K562 (cell line): ENCODE measurements at regions not wholly inside any gene's neighbourhood (a gene's known extent, or its start where the extent isn't known, plus 50 kb on each side); places are given as distances from the start of the nearest gene placed in this dataset.

Source experiments
- ATAC-seq: fragments of 200-7000 bp; cut with Tn5 transposase; 3 replicates; pipeline ENCODE4 v1.9.1; 2020; ENCODE audit warnings: moderate library complexity
- BruUV-seq: library from RNA; stranded (reverse); fragments of 400-500 nt; replicated peaks from 2 replicates; lab custom pipeline; 2021; lab: Mats Ljungman, UMichigan
- CTCF ChIA-PET: fragments of 300-600 bp; formaldehyde crosslinking; extraction: SDS; loops from one replicate; lab custom pipeline; 2021; ENCODE audit warnings: low intra/inter-chr PET ratio; lab: Yijun Ruan, JAX
- POLR2A ChIA-PET: fragments of 300-600, 350-650 bp; sonication (Branson Sonifier 250); formaldehyde crosslinking; extraction: SDS; loops from one replicate; lab custom pipeline; 2021; ENCODE audit warnings: antibody characterized with exemption, inconsistent platforms; lab: Yijun Ruan, JAX
- DNase-seq, 4 experiments: peaks; one replicate each; pipeline versions ENCODE4 v3.0.0 to v3.0.0-alpha.2; 2011 to 2018; ENCODE audit warnings: low spot score in 3 of 4, mixed read lengths in 3 of 4; ENCODE audit errors: extremely low read depth in 1 of 4
- FAIRE-seq: peaks from 2 replicates; lab custom pipeline; 2011; peaks lifted over from hg19 to GRCh38; lab: Jason Lieb, UNC
- H2AFZ ChIP-seq: 2 replicates; pipeline ENCODE4 v1.6.0; 2011; ENCODE audit warnings: low read depth, low read length, control low read depth, inconsistent platforms
- H3K27ac ChIP-seq: fragments of 200-600 bp; 3 replicates; pipeline ENCODE4 v1.8.0; 2011; ENCODE audit warnings: low read depth, mild to moderate bottlenecking, control low read depth, inconsistent platforms, low read length, moderate library complexity, mixed read lengths; ENCODE audit errors: extremely low read depth
- H3K27me3 ChIP-seq, 2 experiments: fragments of 300-600 bp in 1 of 2; 2 replicates in 1 of 2; 3 replicates in 1 of 2; pipeline versions ENCODE4 v1.6.0 to v1.8.0; 2011; ENCODE audit warnings: inconsistent platforms in 2 of 2, low read length in 2 of 2, mild to moderate bottlenecking in 1 of 2, mixed read lengths in 1 of 2, moderate library complexity in 1 of 2; ENCODE audit not compliant: control insufficient read depth in 2 of 2, insufficient read depth in 2 of 2
- H3K36me3 ChIP-seq: fragments of 300-600 bp; 3 replicates; pipeline ENCODE4 v1.8.0; 2011; ENCODE audit warnings: mild to moderate bottlenecking, low read length, inconsistent platforms; ENCODE audit not compliant: control insufficient read depth, insufficient read depth
- H3K4me1 ChIP-seq, 2 experiments: fragments of 200-600 bp in 1 of 2; replicated peaks in 1 of 2; 2 replicates in 1 of 2; 3 replicates in 1 of 2; pipeline versions ENCODE4 v1.5.1 to v1.8.0; 2011; ENCODE audit warnings: inconsistent platforms in 2 of 2, low read length in 2 of 2, mild to moderate bottlenecking in 1 of 2, mixed read lengths in 1 of 2, moderate library complexity in 1 of 2; ENCODE audit not compliant: control insufficient read depth in 2 of 2, insufficient read depth in 2 of 2
- H3K4me2 ChIP-seq: 2 replicates; pipeline ENCODE4 v1.6.1; 2011; ENCODE audit warnings: low read length, control low read depth, inconsistent platforms, mixed read lengths; ENCODE audit not compliant: insufficient read depth
- H3K4me3 ChIP-seq: fragments of 200-600 bp; sonication (generic), shearing (Covaris generic); 2 replicates; pipeline ENCODE4 v1.5.1; 2016; ENCODE audit warnings: control low read depth, inconsistent platforms
- H3K79me2 ChIP-seq: fragments of 200-600 bp; 3 replicates; pipeline ENCODE4 v1.8.0; 2011; ENCODE audit warnings: low read length, inconsistent platforms; ENCODE audit not compliant: control insufficient read depth, insufficient read depth
- H3K9ac ChIP-seq, 2 experiments: 2 replicates each; pipeline versions ENCODE4 v1.6.0 to v1.6.1; 2011; ENCODE audit warnings: low read depth in 2 of 2, low read length in 2 of 2, control low read depth in 1 of 2, inconsistent platforms in 1 of 2, mild to moderate bottlenecking in 1 of 2, mixed read lengths in 1 of 2; ENCODE audit not compliant: insufficient read depth in 1 of 2
- H3K9me1 ChIP-seq: one replicate; pipeline ENCODE4 v1.6.0; 2011; ENCODE audit warnings: inconsistent platforms, mild to moderate bottlenecking, low read length, moderate library complexity; ENCODE audit not compliant: control insufficient read depth, insufficient read depth
- H3K9me3 ChIP-seq: replicated peaks from 2 replicates; pipeline ENCODE4 v1.5.1; 2011; ENCODE audit warnings: low read depth, low read length, inconsistent platforms; ENCODE audit not compliant: control insufficient read depth, insufficient read depth
- H4K20me1 ChIP-seq: replicated peaks from 2 replicates; pipeline ENCODE4 v1.6.1; 2011; ENCODE audit warnings: low read length, inconsistent platforms, mixed read lengths; ENCODE audit not compliant: control insufficient read depth, insufficient read depth
- CC2D1A ChIP-seq: fragments of 450-650 bp; IDR thresholded peaks from 2 replicates; pipeline ENCODE4 v1.6.1; 2017; ENCODE audit warnings: mild to moderate bottlenecking
- CTCF ChIP-seq, 3 experiments: IDR thresholded peaks in 2 of 3; conservative IDR thresholded peaks in 1 of 3; 2 replicates each; pipeline ENCODE4 v1.5.1; 2011 to 2012; ENCODE audit warnings: low read length in 3 of 3, mild to moderate bottlenecking in 3 of 3, control low read depth in 2 of 3, improper control_type of control experiment in 1 of 3, inconsistent platforms in 1 of 3, low read depth in 1 of 3, mixed read lengths in 1 of 3, moderate library complexity in 1 of 3; ENCODE audit not compliant: insufficient read depth in 2 of 3
- FOXK2 ChIP-seq, 2 experiments: fragments of 450-650 bp; IDR thresholded peaks in 1 of 2; conservative IDR thresholded peaks in 1 of 2; 2 replicates each; pipeline ENCODE4 v1.6.1; 2016; ENCODE audit warnings: low read depth in 2 of 2, mild to moderate bottlenecking in 1 of 2
- L3MBTL2 ChIP-seq: fragments of 450-650 bp; IDR thresholded peaks from 2 replicates; pipeline ENCODE4 v1.6.1; 2016; ENCODE audit warnings: mild to moderate bottlenecking, moderate library complexity
- RAD21 ChIP-seq, 2 experiments: fragments of 250-450 bp in 1 of 2; fragments of 450-650 bp in 1 of 2; sonication (Bioruptor Pico) in 1 of 2; formaldehyde crosslinking in 1 of 2; IDR thresholded peaks in 1 of 2; conservative IDR thresholded peaks in 1 of 2; 2 replicates each; pipeline versions ENCODE4 v1.4.0 to v1.8.0; 2020 to 2022; ENCODE audit warnings: mild to moderate bottlenecking in 2 of 2, moderate library complexity in 1 of 2
- RB1 ChIP-seq: fragments of 450-650 bp; IDR thresholded peaks from 2 replicates; pipeline ENCODE4 v1.6.1; 2017; ENCODE audit warnings: low read depth, mild to moderate bottlenecking
- SREBF2 ChIP-seq: sonication (generic); formaldehyde crosslinking; IDR thresholded peaks from 2 replicates; pipeline ENCODE4 v1.4.0; 2020; ENCODE audit warnings: mild to moderate bottlenecking, missing genetic modification reagents
- ZNF134 ChIP-seq: fragments of 250-450 bp; sonication (Bioruptor Pico); conservative IDR thresholded peaks from 2 replicates; pipeline ENCODE4 v1.4.0; 2020
- WGBS: fragments of 100-300 bp; shearing (Covaris generic); methylation state at CpG from one replicate; pipeline ENCODE4 v1.1.6; 2016; ENCODE audit warnings: low coverage, mixed read lengths; ENCODE audit not compliant: insufficient coverage; ENCODE audit errors: missing lambda C conversion rate; 5-methylcytosine and 5-hydroxymethylcytosine counted together
- in situ Hi-C: fragments of 300-500 bp; cut with MboI; formaldehyde crosslinking; loops from 4 replicates; pipeline ENCODE4 v1.15.0; 2018; ENCODE audit warnings: inconsistent platforms, mixed read lengths
- intact Hi-C: fragments of 100-400 bp; cut with micrococcal nuclease; formaldehyde crosslinking; loops from 2 replicates; pipeline ENCODE4 v1.14.2; 2022
- TF ChIP-seq, protein P1 (sequence below), 2 experiments: IDR thresholded peaks; 2 replicates each; pipeline ENCODE4 v1.6.1; 2011; ENCODE audit warnings: borderline replicate concordance in 1 of 2, control low read depth in 1 of 2, low read depth in 1 of 2, low read length in 1 of 2, mild to moderate bottlenecking in 1 of 2, mixed read lengths in 1 of 2, moderate library complexity in 1 of 2; ENCODE audit not compliant: insufficient read depth in 1 of 2, insufficient read length in 1 of 2, poor library complexity in 1 of 2, severe bottlenecking in 1 of 2; ENCODE audit errors: extremely low read depth in 1 of 2
- TF ChIP-seq, protein P2 (sequence below), 2 experiments: fragments of 450-650 bp; formaldehyde crosslinking in 1 of 2; IDR thresholded peaks; 2 replicates each; pipeline versions ENCODE4 v1.4.0 to v1.6.1; 2014 to 2020; ENCODE audit warnings: mild to moderate bottlenecking in 2 of 2, borderline replicate concordance in 1 of 2, low read depth in 1 of 2

DNA sequence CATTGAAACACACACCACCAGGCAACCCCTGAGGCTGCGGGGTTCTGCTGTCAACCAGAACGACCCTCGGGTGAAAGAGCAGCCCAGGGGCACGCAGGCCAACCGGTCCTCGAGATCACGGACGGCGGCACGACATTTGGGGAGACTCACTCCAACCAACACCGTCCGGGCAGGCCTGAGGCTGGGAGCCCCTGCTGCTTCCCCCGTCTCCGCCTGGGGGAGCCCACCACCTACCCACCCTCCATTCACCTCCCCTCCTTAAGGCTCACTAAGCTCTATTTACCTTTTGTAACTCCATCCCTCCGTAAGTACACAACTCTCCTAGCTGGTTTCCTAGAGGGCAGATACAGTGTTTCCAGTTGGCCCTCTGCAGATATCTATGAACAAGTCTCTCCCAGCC, 971.3 kb upstream of the DEFB115 start:
- POLR2A ChIA-PET = no interaction called here
- Histone ChIP-seq H4K20me1 (no peaks in the 10 kb centered on the region), H3K27ac (no peak overlapping the region), H3K4me3 (no peak overlapping the region), H3K9me3 (no peaks in the 10 kb centered on the region), H3K79me2 (no peaks in the 10 kb centered on the region), H3K36me3 (no peaks in the 10 kb centered on the region), H3K9ac (peak overlapping the region in 1 of 2 experiments; percentile 58; a peak in 1 of 4 replicates), H2AFZ (peak overlapping the region; percentile 77), H3K27me3 (no peaks in the 10 kb centered on the region), H3K9me1 (no peaks in the 10 kb centered on the region), H3K4me2 (no peak overlapping the region), H3K4me1 (peaks cover 0 to 40% of the 10 kb centered on the region in 2 experiments; a peak in 4 of 5 replicates)
- in situ Hi-C loops = loop anchor here (10.0 kb wide), 1 partner anchor 521 kb away; no protein-coding TSS in a partner anchor
- CTCF ChIA-PET = no interaction called here
- intact Hi-C loops = loop anchor here (10.0 kb wide), 2 partner anchors 299 to 691 kb away; no protein-coding TSS in a partner anchor
- ATAC-seq (peak; percentile 86), DNase-seq (peak; percentile 42 to 60 (median 49)), FAIRE-seq (no peak)
- 29% methylated on average over 9 of the region's 15 CpGs for WGBS
- no TSS peak for BruUV-seq
- no peak for TF ChIP-seq RB1
- 0 out of 4 replicates have a peak, but pooled peaks have one; percentile 28 to 36 for TF ChIP-seq FOXK2 (conservative IDR thresholded peaks at IDR 0.05 in 1 of 2, IDR thresholded peaks at IDR 0.05 in 1 of 2; ENCODE audit: low read depth in 2 of 2)
- peak; percentile 71 to 87 for TF ChIP-seq RAD21 (CRISPR knock-in tag; conservative IDR thresholded peaks at IDR 0.05 in 1 of 2, IDR thresholded peaks at IDR 0.05 in 1 of 2)
- TF ChIP-seq, protein P1, sequence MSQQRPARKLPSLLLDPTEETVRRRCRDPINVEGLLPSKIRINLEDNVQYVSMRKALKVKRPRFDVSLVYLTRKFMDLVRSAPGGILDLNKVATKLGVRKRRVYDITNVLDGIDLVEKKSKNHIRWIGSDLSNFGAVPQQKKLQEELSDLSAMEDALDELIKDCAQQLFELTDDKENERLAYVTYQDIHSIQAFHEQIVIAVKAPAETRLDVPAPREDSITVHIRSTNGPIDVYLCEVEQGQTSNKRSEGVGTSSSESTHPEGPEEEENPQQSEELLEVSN (IDR thresholded peaks at IDR 0.05; ENCODE audit: borderline replicate concordance in 1 of 2, extremely low read depth in 1 of 2, insufficient read depth in 1 of 2, insufficient read length in 1 of 2, low read depth in 1 of 2, low read length in 1 of 2, poor library complexity in 1 of 2, severe bottlenecking in 1 of 2) = peak in 1 of 2 experiments; percentile 39
- TF ChIP-seq, protein P2, sequence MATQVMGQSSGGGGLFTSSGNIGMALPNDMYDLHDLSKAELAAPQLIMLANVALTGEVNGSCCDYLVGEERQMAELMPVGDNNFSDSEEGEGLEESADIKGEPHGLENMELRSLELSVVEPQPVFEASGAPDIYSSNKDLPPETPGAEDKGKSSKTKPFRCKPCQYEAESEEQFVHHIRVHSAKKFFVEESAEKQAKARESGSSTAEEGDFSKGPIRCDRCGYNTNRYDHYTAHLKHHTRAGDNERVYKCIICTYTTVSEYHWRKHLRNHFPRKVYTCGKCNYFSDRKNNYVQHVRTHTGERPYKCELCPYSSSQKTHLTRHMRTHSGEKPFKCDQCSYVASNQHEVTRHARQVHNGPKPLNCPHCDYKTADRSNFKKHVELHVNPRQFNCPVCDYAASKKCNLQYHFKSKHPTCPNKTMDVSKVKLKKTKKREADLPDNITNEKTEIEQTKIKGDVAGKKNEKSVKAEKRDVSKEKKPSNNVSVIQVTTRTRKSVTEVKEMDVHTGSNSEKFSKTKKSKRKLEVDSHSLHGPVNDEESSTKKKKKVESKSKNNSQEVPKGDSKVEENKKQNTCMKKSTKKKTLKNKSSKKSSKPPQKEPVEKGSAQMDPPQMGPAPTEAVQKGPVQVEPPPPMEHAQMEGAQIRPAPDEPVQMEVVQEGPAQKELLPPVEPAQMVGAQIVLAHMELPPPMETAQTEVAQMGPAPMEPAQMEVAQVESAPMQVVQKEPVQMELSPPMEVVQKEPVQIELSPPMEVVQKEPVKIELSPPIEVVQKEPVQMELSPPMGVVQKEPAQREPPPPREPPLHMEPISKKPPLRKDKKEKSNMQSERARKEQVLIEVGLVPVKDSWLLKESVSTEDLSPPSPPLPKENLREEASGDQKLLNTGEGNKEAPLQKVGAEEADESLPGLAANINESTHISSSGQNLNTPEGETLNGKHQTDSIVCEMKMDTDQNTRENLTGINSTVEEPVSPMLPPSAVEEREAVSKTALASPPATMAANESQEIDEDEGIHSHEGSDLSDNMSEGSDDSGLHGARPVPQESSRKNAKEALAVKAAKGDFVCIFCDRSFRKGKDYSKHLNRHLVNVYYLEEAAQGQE (IDR thresholded peaks at IDR 0.05; ENCODE audit: borderline replicate concordance) = peak; percentile 77
- TF ChIP-seq, protein P2 (CRISPR knock-in tag; IDR thresholded peaks at IDR 0.05; ENCODE audit: low read depth) = no peak
- TF ChIP-seq SREBF2 (CRISPR knock-in tag) = no peak
- TF ChIP-seq CTCF (IDR thresholded peaks at IDR 0.05 in 2 of 3, conservative IDR thresholded peaks at IDR 0.05 in 1 of 3; ENCODE audit: insufficient read depth in 2 of 3, low read depth in 1 of 3, low read length in 3 of 3) = peak; percentile 65 to 74 (median 67)
- TF ChIP-seq L3MBTL2 = peak; percentile 22; the same call in 1 of the 2 replicates
- TF ChIP-seq ZNF134 (CRISPR knock-in tag) = no peak
- TF ChIP-seq CC2D1A = 0 out of 2 replicates have a peak, but pooled peaks have one; percentile 47
